Heart right ventricle (tissue), 16 donors: ENCODE measurements at regions not wholly inside any gene's neighbourhood (a gene's known extent, or its start where the extent isn't known, plus 50 kb on each side); places are given as distances from the start of the nearest gene placed in this dataset.

ENCODE experiments used
- ATAC-seq, 8 donors: fragments of 200-7000 bp; cut with Tn5 transposase; one replicate each; pipeline ENCODE4 v1.9.1; 2020; ENCODE audit warnings: mild to moderate bottlenecking in 8 of 8, moderate library complexity in 8 of 8, moderate number of reproducible peaks in 1 of 8
- DNase-seq, 2 donors: peaks; one replicate each; pipeline ENCODE4 v3.0.0-alpha.2; 2020
- H3K27ac ChIP-seq, 10 donors: fragments of 200-600 bp; sonication (generic) in 2 of 10; one replicate each; pipeline versions ENCODE4 v1.5.0 to v1.8.0; 2020 to 2022; ENCODE audit warnings: mild to moderate bottlenecking in 3 of 10
- H3K27me3 ChIP-seq, 7 donors: fragments of 200-600 bp; one replicate each; pipeline ENCODE4 v1.8.0; 2021 to 2022; ENCODE audit warnings: mild to moderate bottlenecking in 2 of 7
- H3K36me3 ChIP-seq, 9 donors: fragments of 200-600 bp; sonication (generic) in 1 of 9; one replicate each; pipeline versions ENCODE4 v1.5.0 to v1.8.0; 2020 to 2022; ENCODE audit warnings: mild to moderate bottlenecking in 2 of 9
- H3K4me1 ChIP-seq, 9 donors: fragments of 200-600 bp; sonication (generic) in 1 of 9; one replicate each; pipeline versions ENCODE4 v1.5.0 to v1.8.0; 2020 to 2022; ENCODE audit warnings: mild to moderate bottlenecking in 4 of 9
- H3K4me3 ChIP-seq, 10 donors: fragments of 200-600 bp; sonication (generic) in 2 of 10; one replicate each; pipeline versions ENCODE4 v1.5.0 to v1.8.0; 2020 to 2022; ENCODE audit warnings: mild to moderate bottlenecking in 7 of 10, moderate library complexity in 2 of 10
- H3K9me3 ChIP-seq, 11 donors: fragments of 200-600 bp in 10 of 11; sonication (generic) in 2 of 11; one replicate each; pipeline versions ENCODE4 v1.5.0 to v1.8.0; 2013 to 2022; ENCODE audit warnings: mild to moderate bottlenecking in 2 of 11, control low read depth in 1 of 11, moderate library complexity in 1 of 11
- CTCF ChIP-seq, 9 donors: fragments of 200-600 bp; sonication (generic) in 2 of 9; IDR thresholded peaks; one replicate each; pipeline versions ENCODE4 v1.5.0 to v1.8.0; 2021 to 2022; ENCODE audit warnings: antibody characterized with exemption in 9 of 9, mild to moderate bottlenecking in 5 of 9, moderate library complexity in 1 of 9
- WGBS, 2 donors: extraction: QIAGEN DNeasy Blood & Tissue Kit; methylation state at CpG; one replicate each; pipeline ENCODE4 v1.1.7; 2013; ENCODE audit warnings: inconsistent platforms in 1 of 2; 5-methylcytosine and 5-hydroxymethylcytosine counted together
- intact Hi-C, 10 donors: fragments of 100-400 bp; cut with DNase I; formaldehyde crosslinking; loops; one replicate each; pipeline versions ENCODE4 v1.11.1 to v1.14.2; 2022
- donor health status: Arrhythmogenic right ventricular cardiomyopathy.
- donor health status: ischemic (EF 13 %, LVEDD 7.1; RV severe dilation, severe dysfunction).
- donor health status: healthy with polysubstance abuse.
- donor health status: DM: no; HTN: yes; CAD: no.
- donor health status: DM: no; HTN: no; CAD: no.
- donor health status: ischemic (EF 25% LVEDD 6.9; RV normal size, moderate dysfunction).
- donor health status: ischemic (EF 25% LVEDD 5.7; RV mildly dilated, moderate dysfunction).
- donor health status: healthy.
- donor health status: DM: yes; HTN: yes; CAD: no.
- donor health status: Ischemic cardiomyopathy.
- donor health status: ischemic (EF 35%, LVEDD 5.7; RV mildly dilated, moderate dysfunction).
- donor health status: nonischemic (EF 11% LVEDD 7.7; RV severe dilation, severe dysfunction).
- donor health status: DM: yes; HTN: yes; CAD: no.
- donor health status: PGD.
- donor health status: ischemic (EF 29% LVEDD 5.4; RV normal size, mild dysfunction).
- donor health status: nonischemic (EF 23%, LVEDD 6.1; RV moderate dilation, normal function).

- Histone ChIP-seq H3K27me3 (no peaks in the 10 kb centered on the region), H3K9me3 (no peaks in the 10 kb centered on the region), H3K4me1 (no peaks in the 10 kb centered on the region), H3K36me3 (no peaks in the 10 kb centered on the region), H3K27ac (no peak overlapping the region), H3K4me3 (no peak overlapping the region)
- intact Hi-C loops = no loop called here
- no peak for ATAC-seq
- no peak for TF ChIP-seq CTCF (IDR thresholded peaks at IDR 0.05)
- no peak for DNase-seq
These were observed 89.5 kb downstream of the SUCNR1 start for GRCh38 chr3:151962912-151963311.

DNA sequence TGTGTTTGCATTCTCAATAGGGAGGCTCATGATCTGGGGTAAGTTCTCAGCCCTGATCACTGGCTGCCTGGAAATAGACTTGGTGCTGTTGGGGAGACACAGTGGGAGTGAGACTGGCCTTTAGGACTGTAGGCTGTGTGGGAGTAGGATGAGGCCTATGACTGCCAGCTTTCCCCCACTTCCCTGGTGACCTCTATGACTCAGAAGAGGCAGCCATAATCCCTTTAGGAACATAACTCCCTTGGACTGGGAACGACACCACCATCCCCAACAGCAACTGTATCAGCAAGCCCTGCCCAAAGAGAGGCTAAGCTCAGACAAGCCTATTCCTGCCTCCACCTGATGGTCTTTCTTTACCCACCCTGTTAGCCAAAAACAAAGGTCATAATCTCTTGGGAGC, 91.3 kb downstream of the SUCNR1 start:
- no peaks in the 10 kb centered on the region for H3K27me3 ChIP-seq
- ATAC-seq (no peak), DNase-seq (no peak)
- WGBS, 2 donors = 86 to 95% methylated on average over 1 of the region's 1 CpG
- intact Hi-C loops = no loop called here
- H3K27ac ChIP-seq = no peak overlapping the region
- no peaks in the 10 kb centered on the region for H3K4me1 ChIP-seq
- H3K9me3 ChIP-seq = peaks cover 0 to 4% (median 0%) of the 10 kb centered on the region in 11 donors
- H3K4me3 ChIP-seq = no peak overlapping the region
- no peaks in the 10 kb centered on the region for H3K36me3 ChIP-seq
- TF ChIP-seq CTCF (IDR thresholded peaks at IDR 0.05) = no peak

- ATAC-seq = no peak
- WGBS, 2 donors = 94 to 96% methylated on average over 2 of the region's 2 CpGs
- DNase-seq = no peak
- Histone ChIP-seq H3K4me3 (no peak overlapping the region), H3K4me1 (no peaks in the 10 kb centered on the region), H3K27ac (no peak overlapping the region), H3K36me3 (no peaks in the 10 kb centered on the region), H3K9me3 (peaks cover 0 to 4% (median 0%) of the 10 kb centered on the region in 11 donors), H3K27me3 (no peaks in the 10 kb centered on the region)
- no peak for TF ChIP-seq CTCF (IDR thresholded peaks at IDR 0.05)
- intact Hi-C loops = no loop called here
These were observed 95.7 kb downstream of the SUCNR1 start for GRCh38 chr3:151969026-151969642.

- Histone ChIP-seq H3K27me3 (no peaks in the 10 kb centered on the region), H3K4me3 (no peak overlapping the region), H3K9me3 (peaks cover 0 to 4% (median 0%) of the 10 kb centered on the region in 11 donors), H3K27ac (no peak overlapping the region), H3K36me3 (no peaks in the 10 kb centered on the region), H3K4me1 (peaks cover 0 to 11% (median 0%) of the 10 kb centered on the region in 9 donors)
- WGBS, 2 donors = 50% methylated on average over 5 of the region's 5 CpGs
- intact Hi-C loops = no loop called here
- ATAC-seq (no peak), DNase-seq (no peak)
- no peak for TF ChIP-seq CTCF (IDR thresholded peaks at IDR 0.05)
These were observed 98.6 kb downstream of the SUCNR1 start for GRCh38 chr3:151971814-151972579.
